ENCODE measurements at regions not wholly inside any gene's neighbourhood (a gene's known extent, or its start where the extent isn't known, plus 50 kb on each side); places are given as distances from the start of the nearest gene placed in this dataset.

DNA sequence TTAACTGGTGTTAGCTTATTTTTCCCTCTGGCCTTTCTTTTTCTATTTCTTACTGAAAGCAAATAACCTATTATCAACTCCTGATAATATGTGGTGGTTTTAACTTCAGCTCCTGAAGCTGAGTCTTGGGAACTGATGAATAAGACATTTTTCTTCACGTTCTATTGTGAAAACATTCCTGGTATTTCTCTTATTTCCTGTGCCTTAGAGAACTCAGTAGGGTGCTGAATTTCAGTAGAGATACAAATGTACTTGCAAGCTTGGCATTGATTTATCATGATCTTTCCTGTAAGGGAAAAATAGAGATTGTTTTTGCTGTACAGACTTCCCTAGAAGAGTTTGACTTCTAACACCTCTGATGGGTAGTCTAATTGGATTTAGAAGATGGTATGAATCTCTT lies 52.8 kb upstream of the DCC start:
- TF ChIP-seq CTCF (conservative IDR thresholded peaks at IDR 0.05; ENCODE audit: low read depth, low read length) (no peak), EZH2 (IDR thresholded peaks at IDR 0.05; ENCODE audit: borderline replicate concordance, low read depth, low read length, poor library complexity, severe bottlenecking) (no peak)

All from A673 (cell line).